Gastroesophageal sphincter (tissue), 3 donors: ENCODE measurements at regions not wholly inside any gene's neighbourhood (a gene's known extent, or its start where the extent isn't known, plus 50 kb on each side); places are given as distances from the start of the nearest gene placed in this dataset.

Experiments used
- CTCF ChIP-seq, 4 experiments: fragments of 200-600 bp in 2 of 4; fragments of 450-650 bp in 2 of 4; sonication (generic) in 1 of 4; IDR thresholded peaks; one replicate each; pipeline ENCODE4 v1.5.1; 2017 to 2019; ENCODE audit warnings: antibody characterized with exemption in 4 of 4, mild to moderate bottlenecking in 2 of 4, moderate library complexity in 2 of 4
- EP300 ChIP-seq: sonication (generic); formaldehyde crosslinking; IDR thresholded peaks from one replicate; pipeline ENCODE4 v1.6.1; 2017; ENCODE audit warnings: antibody characterized with exemption, mild to moderate bottlenecking
- POLR2A ChIP-seq, 2 donors: fragments of 450-650 bp; IDR thresholded peaks; one replicate each; pipeline ENCODE4 v1.6.1; 2017; ENCODE audit warnings: antibody characterized with exemption in 2 of 2, mild to moderate bottlenecking in 2 of 2, moderate library complexity in 1 of 2
- POLR2AphosphoS5 ChIP-seq: sonication (generic); formaldehyde crosslinking; IDR thresholded peaks from one replicate; pipeline ENCODE4 v1.6.1; 2017; ENCODE audit warnings: antibody characterized with exemption

GRCh38 chr16:66271074-66272060, 95.1 kb upstream of the CDH5 start:
- TF ChIP-seq CTCF (IDR thresholded peaks at IDR 0.05) = no peak
- TF ChIP-seq POLR2A (IDR thresholded peaks at IDR 0.05) = no peak
- TF ChIP-seq POLR2AphosphoS5 = no peak
- no peak for TF ChIP-seq EP300
